ENCODE measurements at regions not wholly inside any gene's neighbourhood (a gene's known extent, or its start where the extent isn't known, plus 50 kb on each side); places are given as distances from the start of the nearest gene placed in this dataset.

DNA sequence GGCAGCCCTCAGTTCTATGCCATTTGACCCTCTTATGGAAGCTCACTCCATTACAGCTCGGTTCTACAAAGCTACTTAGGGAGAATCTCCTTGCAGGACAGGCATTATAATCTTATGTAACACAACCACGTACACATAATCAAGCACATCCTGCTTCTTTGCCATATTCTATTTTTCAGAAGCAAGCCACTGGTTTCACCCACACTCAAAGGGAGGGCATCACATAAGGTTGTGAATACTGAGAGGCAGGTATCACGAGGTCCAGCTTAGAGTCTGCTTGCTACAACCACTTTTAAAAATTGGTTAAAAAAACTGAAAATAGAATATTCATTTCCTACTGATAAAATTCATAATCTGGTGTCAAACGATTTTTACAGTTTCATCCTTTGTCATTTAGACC, 589.2 kb downstream of the SLC16A7 start:
- TF ChIP-seq, protein P1, sequence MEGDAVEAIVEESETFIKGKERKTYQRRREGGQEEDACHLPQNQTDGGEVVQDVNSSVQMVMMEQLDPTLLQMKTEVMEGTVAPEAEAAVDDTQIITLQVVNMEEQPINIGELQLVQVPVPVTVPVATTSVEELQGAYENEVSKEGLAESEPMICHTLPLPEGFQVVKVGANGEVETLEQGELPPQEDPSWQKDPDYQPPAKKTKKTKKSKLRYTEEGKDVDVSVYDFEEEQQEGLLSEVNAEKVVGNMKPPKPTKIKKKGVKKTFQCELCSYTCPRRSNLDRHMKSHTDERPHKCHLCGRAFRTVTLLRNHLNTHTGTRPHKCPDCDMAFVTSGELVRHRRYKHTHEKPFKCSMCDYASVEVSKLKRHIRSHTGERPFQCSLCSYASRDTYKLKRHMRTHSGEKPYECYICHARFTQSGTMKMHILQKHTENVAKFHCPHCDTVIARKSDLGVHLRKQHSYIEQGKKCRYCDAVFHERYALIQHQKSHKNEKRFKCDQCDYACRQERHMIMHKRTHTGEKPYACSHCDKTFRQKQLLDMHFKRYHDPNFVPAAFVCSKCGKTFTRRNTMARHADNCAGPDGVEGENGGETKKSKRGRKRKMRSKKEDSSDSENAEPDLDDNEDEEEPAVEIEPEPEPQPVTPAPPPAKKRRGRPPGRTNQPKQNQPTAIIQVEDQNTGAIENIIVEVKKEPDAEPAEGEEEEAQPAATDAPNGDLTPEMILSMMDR (IDR thresholded peaks at IDR 0.05), result no peak
- no peak for TF ChIP-seq POLR2A (IDR thresholded peaks at IDR 0.05)
